Fibroblast of lung (primary cell): ENCODE measurements at regions not wholly inside any gene's neighbourhood (a gene's known extent, or its start where the extent isn't known, plus 50 kb on each side); places are given as distances from the start of the nearest gene placed in this dataset.

ENCODE experiments used
- CTCF ChIP-seq, 2 donors: IDR thresholded peaks in 1 of 2; conservative IDR thresholded peaks in 1 of 2; 1 replicate in 1 of 2; 2 replicates in 1 of 2; pipeline ENCODE4 v1.5.1; 2011 to 2012; ENCODE audit warnings: low read length in 2 of 2, control low read depth in 1 of 2, inconsistent platforms in 1 of 2, low read depth in 1 of 2, mild to moderate bottlenecking in 1 of 2
- EZH2 ChIP-seq: IDR thresholded peaks from 2 replicates; pipeline ENCODE4 v1.5.1; 2012; ENCODE audit warnings: low read length, control low read depth, mild to moderate bottlenecking; ENCODE audit errors: missing control alignments

DNA sequence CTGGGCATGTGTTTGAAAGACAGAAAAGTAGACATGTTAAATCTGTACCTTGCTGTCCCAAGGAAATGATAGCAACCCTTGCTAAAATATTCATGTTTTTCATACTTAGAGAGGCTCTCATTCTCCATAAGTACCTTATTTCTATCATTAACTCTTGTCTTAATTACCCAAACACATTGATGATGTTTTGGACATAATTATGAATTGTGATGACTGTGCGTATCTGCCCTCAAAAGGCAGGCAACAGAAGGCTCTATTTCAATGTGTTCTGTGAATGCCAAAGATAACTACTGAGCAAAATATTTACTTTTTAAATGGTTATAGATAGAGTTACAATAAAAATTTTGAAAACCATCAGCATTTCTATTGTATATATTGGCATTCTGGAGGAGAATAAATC, 1263.8 kb downstream of the ZPLD1 start:
- TF ChIP-seq CTCF (conservative IDR thresholded peaks at IDR 0.05 in 1 of 2, IDR thresholded peaks at IDR 0.05 in 1 of 2; ENCODE audit: low read depth in 1 of 2, low read length in 2 of 2) (no peak), EZH2 (no peak)
